ENCODE measurements at regions not wholly inside any gene's neighbourhood (a gene's known extent, or its start where the extent isn't known, plus 50 kb on each side); places are given as distances from the start of the nearest gene placed in this dataset.
A peak's percentile ranks its signal among the peaks of the same experiment; 100 is the strongest.

DNA sequence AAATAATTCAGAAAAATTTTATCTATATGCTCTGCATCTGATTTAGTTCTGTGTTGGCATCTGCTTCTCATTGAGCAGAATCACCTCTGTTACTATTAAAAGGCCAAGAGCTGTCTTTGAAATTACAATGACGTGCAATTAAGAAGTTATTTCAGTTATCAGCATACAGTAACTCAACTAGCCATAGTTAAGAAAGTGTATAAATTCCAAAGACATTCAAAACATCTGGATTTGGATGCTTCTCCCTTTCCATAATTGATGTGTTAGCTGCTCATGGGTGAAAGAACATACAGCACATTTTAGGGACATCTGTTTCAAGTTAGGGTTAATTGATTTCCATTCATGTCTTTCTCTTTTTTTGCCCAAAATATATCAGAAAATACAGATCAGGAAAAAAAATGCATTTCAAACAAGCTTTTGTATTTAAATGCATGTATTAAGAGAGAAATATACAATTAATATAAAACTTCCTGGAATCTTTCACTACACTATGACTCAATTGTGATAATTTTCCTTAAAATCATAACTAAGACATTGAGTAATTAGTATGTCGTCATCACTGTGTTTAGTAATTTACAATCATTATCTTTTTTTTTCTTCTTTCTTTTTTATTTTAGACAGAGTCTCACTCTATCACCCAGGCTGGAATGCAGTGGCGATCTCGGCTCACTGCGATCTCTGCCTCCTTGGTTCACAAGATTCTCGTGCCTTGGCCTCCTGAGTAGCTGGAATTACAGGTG is 82.7 kb upstream of the MBNL1 start:
- no peak for TF ChIP-seq POLR2AphosphoS5 (IDR thresholded peaks at IDR 0.05; ENCODE audit: low read depth, low read length)
- no peak for TF ChIP-seq POLR2A (IDR thresholded peaks at IDR 0.05; ENCODE audit: low read depth, low read length)
- no peak for TF ChIP-seq TAF1 (IDR thresholded peaks at IDR 0.05; ENCODE audit: borderline replicate concordance, low read depth, low read length)
- FAIRE-seq: no peak
- DNase-seq (ENCODE audit: insufficient read length): no peak

DNA sequence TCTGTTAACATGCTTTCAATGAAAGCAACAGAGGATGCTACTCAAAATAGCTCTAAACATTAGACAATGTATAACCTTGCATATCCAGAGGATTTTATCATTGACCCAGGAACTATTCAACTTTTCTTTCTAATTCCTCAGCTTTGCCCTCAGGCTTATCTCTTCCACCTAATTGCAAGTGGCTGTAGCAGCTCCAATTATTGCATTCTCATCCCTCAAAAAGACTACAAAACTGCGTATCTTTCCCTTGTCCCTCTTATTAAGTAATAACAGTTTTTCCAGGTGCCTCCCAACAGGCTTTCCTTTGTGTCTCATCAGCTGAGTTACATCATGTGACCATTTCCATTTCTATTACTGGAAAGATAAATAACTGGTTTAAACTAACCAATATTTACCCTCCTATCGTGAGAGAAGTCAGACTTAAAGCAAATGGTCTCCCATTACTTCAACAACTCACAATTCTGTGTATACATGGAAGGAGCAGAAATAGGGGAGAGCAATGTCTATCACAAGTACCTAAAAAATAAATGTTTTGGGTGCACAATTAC is 78.0 kb upstream of the MBNL1 start:
- TF ChIP-seq POLR2A (IDR thresholded peaks at IDR 0.05; ENCODE audit: low read depth, low read length) (no peak), TAF1 (IDR thresholded peaks at IDR 0.05; ENCODE audit: borderline replicate concordance, low read depth, low read length) (no peak), POLR2AphosphoS5 (IDR thresholded peaks at IDR 0.05; ENCODE audit: low read depth, low read length) (no peak)
- no peak for FAIRE-seq
- DNase-seq (ENCODE audit: insufficient read length): no peak

GRCh38 chr3:152192050-152192449 is 76.7 kb upstream of the MBNL1 start:
- no peak for TF ChIP-seq POLR2A (IDR thresholded peaks at IDR 0.05; ENCODE audit: low read depth, low read length)
- TF ChIP-seq POLR2AphosphoS5 (IDR thresholded peaks at IDR 0.05; ENCODE audit: low read depth, low read length): no peak
- no peak for TF ChIP-seq TAF1 (IDR thresholded peaks at IDR 0.05; ENCODE audit: borderline replicate concordance, low read depth, low read length)
- DNase-seq (ENCODE audit: insufficient read length) (no peak), FAIRE-seq (peak; percentile 53)

DNA sequence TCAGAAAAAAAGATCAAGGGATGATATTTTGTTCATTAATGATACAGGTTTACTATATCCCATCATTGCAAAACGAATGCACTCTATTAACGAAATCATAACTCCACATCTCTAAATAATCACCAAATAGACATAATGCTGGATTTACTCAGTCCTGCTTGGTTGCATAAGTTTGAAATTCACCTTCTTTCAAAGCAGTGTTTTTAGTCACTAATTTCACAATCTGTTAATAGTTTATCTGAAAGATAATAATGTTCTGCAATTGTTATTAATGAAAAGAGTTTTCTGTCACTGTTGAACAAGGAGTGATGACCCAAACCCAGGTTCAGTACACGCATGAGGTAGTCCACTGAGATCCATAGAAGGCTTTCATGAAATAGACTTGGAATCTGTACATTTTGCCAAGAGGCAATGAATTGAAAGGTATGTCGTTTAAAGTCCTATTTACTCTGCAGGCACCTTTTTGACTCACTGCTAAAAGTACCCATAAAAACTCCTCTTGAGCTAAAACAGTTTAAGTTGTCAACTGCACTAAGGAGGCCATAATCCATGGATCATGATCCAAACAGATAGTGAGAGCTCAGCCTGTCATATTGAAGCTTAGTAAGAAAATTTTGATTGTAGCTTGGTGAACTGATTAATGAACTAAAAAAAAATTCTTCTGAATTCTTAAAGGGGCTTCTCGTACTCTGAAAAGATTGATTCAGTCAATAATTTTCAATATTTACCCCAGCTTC is 75.6 kb upstream of the MBNL1 start:
- no peak for FAIRE-seq
- DNase-seq (ENCODE audit: insufficient read length): no peak
- TF ChIP-seq TAF1 (IDR thresholded peaks at IDR 0.05; ENCODE audit: borderline replicate concordance, low read depth, low read length): no peak
- no peak for TF ChIP-seq POLR2AphosphoS5 (IDR thresholded peaks at IDR 0.05; ENCODE audit: low read depth, low read length)
- TF ChIP-seq POLR2A (IDR thresholded peaks at IDR 0.05; ENCODE audit: low read depth, low read length): no peak

- FAIRE-seq (peak; percentile 88), DNase-seq (ENCODE audit: insufficient read length) (no peak)
- TF ChIP-seq TAF1 (IDR thresholded peaks at IDR 0.05; ENCODE audit: borderline replicate concordance, low read depth, low read length) (no peak), POLR2AphosphoS5 (IDR thresholded peaks at IDR 0.05; ENCODE audit: low read depth, low read length) (no peak), POLR2A (IDR thresholded peaks at IDR 0.05; ENCODE audit: low read depth, low read length) (no peak)
Observed at GRCh38 chr3:152193673-152194267, 75.0 kb upstream of the MBNL1 start.

DNA sequence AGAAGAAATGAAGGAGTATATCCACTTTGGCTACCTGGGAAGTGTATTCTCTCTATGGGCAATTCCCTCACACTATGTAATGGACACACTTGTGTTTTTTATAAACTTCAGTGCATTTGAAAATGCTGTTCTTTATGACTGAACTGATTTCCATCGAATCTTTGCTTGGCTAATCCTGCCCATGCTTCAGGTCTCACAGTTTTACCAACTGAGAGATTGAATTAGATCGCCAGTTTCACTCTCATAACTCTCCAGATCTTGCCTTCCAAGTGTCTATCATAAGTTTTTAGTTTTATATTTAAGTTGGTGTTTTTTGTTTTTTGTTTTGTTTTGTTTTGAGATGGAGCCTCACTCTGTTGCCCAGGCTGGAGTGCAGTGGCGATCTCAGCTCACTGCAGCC is 73.5 kb upstream of the MBNL1 start:
- TF ChIP-seq TAF1 (IDR thresholded peaks at IDR 0.05; ENCODE audit: borderline replicate concordance, low read depth, low read length) (no peak), POLR2AphosphoS5 (IDR thresholded peaks at IDR 0.05; ENCODE audit: low read depth, low read length) (no peak), POLR2A (IDR thresholded peaks at IDR 0.05; ENCODE audit: low read depth, low read length) (no peak)
- FAIRE-seq (no peak), DNase-seq (ENCODE audit: insufficient read length) (no peak)

DNA sequence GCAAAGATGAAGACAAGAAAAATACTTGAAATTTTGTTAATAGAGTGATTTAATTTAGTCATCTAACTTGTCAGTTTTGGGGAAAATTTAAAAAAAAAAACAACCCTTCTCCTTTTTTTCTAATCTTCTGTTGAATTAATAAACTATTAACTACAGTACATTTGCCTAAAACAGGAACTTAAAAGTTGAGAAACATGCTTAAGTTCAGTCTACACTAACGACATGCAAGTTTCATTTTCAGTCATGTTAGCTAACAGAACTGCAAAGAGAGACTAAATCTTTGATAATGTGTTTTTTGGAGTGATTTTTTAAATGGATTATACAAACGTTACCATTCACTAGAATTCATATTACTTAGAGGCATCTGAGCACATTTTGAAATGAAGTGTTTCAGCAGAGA is 71.9 kb upstream of the MBNL1 start:
- FAIRE-seq (peak; percentile 91), DNase-seq (ENCODE audit: insufficient read length) (no peak)
- TF ChIP-seq TAF1 (IDR thresholded peaks at IDR 0.05; ENCODE audit: borderline replicate concordance, low read depth, low read length): no peak
- 0 out of 2 replicates have a peak, but pooled peaks have one; percentile 8 for TF ChIP-seq POLR2AphosphoS5 (IDR thresholded peaks at IDR 0.05; ENCODE audit: low read depth, low read length)
- TF ChIP-seq POLR2A (IDR thresholded peaks at IDR 0.05; ENCODE audit: low read depth, low read length): no peak

DNA sequence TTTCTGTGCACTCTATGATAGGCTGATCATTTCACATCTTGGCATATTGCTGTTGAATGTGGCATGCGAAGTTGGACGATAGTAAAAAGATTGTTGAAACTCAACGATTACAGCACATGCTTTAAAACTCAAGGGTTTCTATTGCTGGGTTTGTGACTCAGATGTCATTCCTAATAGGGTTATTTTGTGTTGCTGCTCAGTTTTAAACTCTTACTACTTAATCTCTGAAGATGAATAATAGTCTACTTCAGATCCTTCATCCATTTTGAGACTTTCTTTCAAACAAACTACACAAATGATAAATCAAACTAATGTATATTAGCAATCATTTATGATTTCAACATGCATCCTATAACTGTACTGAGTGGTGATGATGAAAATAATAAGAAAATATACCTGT is 71.3 kb upstream of the MBNL1 start:
- TF ChIP-seq POLR2A (IDR thresholded peaks at IDR 0.05; ENCODE audit: low read depth, low read length) (no peak), POLR2AphosphoS5 (IDR thresholded peaks at IDR 0.05; ENCODE audit: low read depth, low read length) (peak; percentile 31; the same call in 1 of the 2 replicates), TAF1 (IDR thresholded peaks at IDR 0.05; ENCODE audit: borderline replicate concordance, low read depth, low read length) (no peak)
- DNase-seq (ENCODE audit: insufficient read length) (no peak), FAIRE-seq (peak; percentile 60)

DNA sequence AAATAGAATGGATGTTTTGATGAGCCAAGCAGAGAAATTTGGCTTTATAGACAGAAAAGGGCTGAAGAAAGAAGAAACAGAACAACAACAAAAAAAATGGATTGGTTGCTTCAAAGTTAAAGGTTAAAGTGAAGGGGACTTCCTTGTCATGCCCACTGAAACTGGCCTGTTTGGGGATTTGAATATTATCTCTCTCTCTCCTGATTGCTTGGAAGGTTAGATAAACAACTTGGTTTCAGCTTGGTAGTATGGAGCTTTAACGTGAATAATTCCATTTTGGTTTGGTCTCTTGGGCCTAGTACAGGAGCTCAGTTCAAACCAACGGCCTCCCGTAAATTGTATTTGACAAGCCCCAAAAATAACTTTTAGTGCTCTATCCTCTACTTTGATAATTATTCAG is 70.8 kb upstream of the MBNL1 start:
- FAIRE-seq (peak; percentile 94), DNase-seq (ENCODE audit: insufficient read length) (no peak)
- no peak for TF ChIP-seq POLR2AphosphoS5 (IDR thresholded peaks at IDR 0.05; ENCODE audit: low read depth, low read length)
- no peak for TF ChIP-seq POLR2A (IDR thresholded peaks at IDR 0.05; ENCODE audit: low read depth, low read length)

GRCh38 chr3:152198665-152199064 is 70.1 kb upstream of the MBNL1 start:
- DNase-seq (ENCODE audit: insufficient read length) (no peak), FAIRE-seq (peak; percentile 83)
- TF ChIP-seq POLR2AphosphoS5 (IDR thresholded peaks at IDR 0.05; ENCODE audit: low read depth, low read length): no peak
- TF ChIP-seq POLR2A (IDR thresholded peaks at IDR 0.05; ENCODE audit: low read depth, low read length): no peak
- TF ChIP-seq TAF1 (IDR thresholded peaks at IDR 0.05; ENCODE audit: borderline replicate concordance, low read depth, low read length): no peak

DNA sequence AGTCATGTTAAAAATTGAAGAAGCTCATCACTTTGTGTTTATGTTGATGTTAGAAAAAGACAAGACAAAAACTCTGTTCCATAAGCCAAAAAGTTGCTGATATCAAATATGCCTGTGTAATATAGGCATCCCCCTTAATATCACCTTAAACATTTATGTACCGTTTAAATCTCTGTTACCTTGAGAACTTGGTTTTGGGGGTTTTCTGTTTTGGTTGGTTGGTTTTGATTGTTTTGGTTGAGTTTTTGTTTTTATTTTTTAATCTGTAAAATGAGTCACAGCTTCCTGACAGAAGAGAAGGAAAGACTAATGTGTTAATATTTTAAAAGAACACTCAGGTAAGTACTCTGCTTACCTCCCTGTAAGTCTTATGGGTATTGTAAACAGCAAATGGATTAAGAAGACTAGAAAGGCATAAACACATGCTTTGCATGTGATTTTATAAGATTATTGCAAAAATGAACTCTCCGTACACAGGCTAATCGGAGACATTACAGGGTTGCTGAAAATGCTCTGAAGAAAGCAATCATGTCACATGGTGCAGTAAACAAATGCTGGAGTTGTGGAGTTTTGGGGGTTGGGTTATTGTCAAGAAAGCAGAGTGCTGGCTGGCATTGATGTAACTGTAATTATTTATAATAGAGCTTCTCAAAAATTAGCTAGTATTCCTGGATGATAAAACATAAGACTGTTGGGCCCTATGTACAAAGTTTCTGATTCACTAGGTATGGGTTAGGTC is 69.5 kb upstream of the MBNL1 start:
- FAIRE-seq: peak; percentile 51
- TF ChIP-seq TAF1 (IDR thresholded peaks at IDR 0.05; ENCODE audit: borderline replicate concordance, low read depth, low read length): no peak
- TF ChIP-seq POLR2A (IDR thresholded peaks at IDR 0.05; ENCODE audit: low read depth, low read length): no peak
- no peak for TF ChIP-seq POLR2AphosphoS5 (IDR thresholded peaks at IDR 0.05; ENCODE audit: low read depth, low read length)

More for the DNA sequence above, 69.5 kb upstream of the MBNL1 start:
- DNase-seq (ENCODE audit: insufficient read length): no peak
